H1 (cell line): ENCODE measurements at regions not wholly inside any gene's neighbourhood (a gene's known extent, or its start where the extent isn't known, plus 50 kb on each side); places are given as distances from the start of the nearest gene placed in this dataset.

Experiments
- CTCF ChIA-PET: fragments of 300-600 bp; sonication (Branson Sonifier 250); formaldehyde crosslinking; loops from one replicate; lab custom pipeline; 2021; ENCODE audit not compliant: partially characterized antibody; lab: Charles Lee
- POLR2A ChIA-PET: fragments of 300-600 bp; sonication (Branson Sonifier 250); formaldehyde crosslinking; loops from one replicate; lab custom pipeline; 2021; ENCODE audit warnings: inconsistent platforms; ENCODE audit not compliant: partially characterized antibody; lab: Charles Lee
- DNase-seq, 2 experiments: peaks; one replicate each; pipeline versions ENCODE4 v3.0.0 to v3.0.0-alpha.2; 2010 to 2022; ENCODE audit warnings: low spot score in 2 of 2, low read depth in 1 of 2, mixed read lengths in 1 of 2
- FAIRE-seq: peaks from 2 replicates; lab custom pipeline; 2011; peaks lifted over from hg19 to GRCh38; lab: Jason Lieb, UNC
- H2AFZ ChIP-seq: 2 replicates; pipeline ENCODE4 v1.8.1; 2012; ENCODE audit warnings: low read length, inconsistent platforms
- H2AK5ac ChIP-seq: 2 replicates; pipeline ENCODE4 v1.6.1; 2013; ENCODE audit warnings: low read depth, low read length
- H2BK120ac ChIP-seq: replicated peaks from 2 replicates; pipeline ENCODE3; 2013; ENCODE audit warnings: low read depth, low read length, inconsistent platforms
- H2BK12ac ChIP-seq: 2 replicates; pipeline ENCODE4 v1.6.1; 2013; ENCODE audit warnings: low read depth, low read length
- H2BK15ac ChIP-seq: 2 replicates; pipeline ENCODE4 v1.6.1; 2013; ENCODE audit warnings: low read length
- H2BK20ac ChIP-seq: 2 replicates; pipeline ENCODE4 v1.6.1; 2013; ENCODE audit warnings: low read length
- H2BK5ac ChIP-seq: 2 replicates; pipeline ENCODE4 v1.6.1; 2013; ENCODE audit warnings: low read depth, low read length
- H3K14ac ChIP-seq: 2 replicates; pipeline ENCODE4 v1.6.1; 2013; ENCODE audit warnings: inconsistent platforms; ENCODE audit not compliant: insufficient read length
- H3K18ac ChIP-seq: 2 replicates; pipeline ENCODE4 v1.6.1; 2013; ENCODE audit warnings: low read length; ENCODE audit errors: extremely low read depth
- H3K23ac ChIP-seq: 2 replicates; pipeline ENCODE4 v1.6.1; 2013; ENCODE audit warnings: inconsistent platforms; ENCODE audit not compliant: insufficient read length
- H3K23me2 ChIP-seq: 2 replicates; pipeline ENCODE4 v1.6.1; 2013; ENCODE audit warnings: low read depth, low read length
- H3K27ac ChIP-seq: 2 replicates; pipeline ENCODE4 v1.6.1; 2011; ENCODE audit warnings: low read depth, low read length, inconsistent platforms
- H3K27me3 ChIP-seq, 4 experiments: replicated peaks in 1 of 4; 1 replicate in 1 of 4; 2 replicates in 3 of 4; pipeline versions ENCODE4 v1.6.1 to v1.8.1; 2011 to 2013; ENCODE audit warnings: low read length in 3 of 4, mild to moderate bottlenecking in 3 of 4, inconsistent platforms in 2 of 4, mixed read lengths in 2 of 4, moderate library complexity in 1 of 4; ENCODE audit not compliant: control insufficient read depth in 3 of 4, insufficient read depth in 3 of 4; ENCODE audit errors: extremely low read depth in 1 of 4
- H3K36me3 ChIP-seq, 4 experiments: 2 replicates each; pipeline versions ENCODE4 v1.6.1 to v1.8.1; 2011 to 2013; ENCODE audit warnings: mild to moderate bottlenecking in 4 of 4, low read length in 3 of 4, moderate library complexity in 2 of 4, control low read depth in 1 of 4, inconsistent platforms in 1 of 4; ENCODE audit not compliant: insufficient read depth in 4 of 4, control insufficient read depth in 2 of 4
- H3K4ac ChIP-seq: replicated peaks from 2 replicates; pipeline ENCODE3; 2013; ENCODE audit warnings: low read length, low read depth, mixed read lengths, inconsistent platforms; ENCODE audit not compliant: insufficient read length
- H3K4me1 ChIP-seq, 4 experiments: replicated peaks in 1 of 4; 1 replicate in 1 of 4; 2 replicates in 3 of 4; pipeline versions ENCODE4 v1.6.1 to v1.8.1; 2011 to 2013; ENCODE audit warnings: low read length in 3 of 4, inconsistent platforms in 2 of 4, mixed read lengths in 1 of 4; ENCODE audit not compliant: insufficient read depth in 4 of 4, control insufficient read depth in 3 of 4
- H3K4me2 ChIP-seq, 2 experiments: 2 replicates each; pipeline versions ENCODE4 v1.6.1 to v1.8.1; 2011 to 2013; ENCODE audit warnings: low read depth in 2 of 2, low read length in 2 of 2, control low read depth in 1 of 2, inconsistent platforms in 1 of 2, mild to moderate bottlenecking in 1 of 2; ENCODE audit not compliant: insufficient read depth in 1 of 2
- H3K4me3 ChIP-seq, 4 experiments: fragments of 200-600, 300-600 bp in 1 of 4; sonication (generic), shearing (Covaris generic), sonication (Bioruptor Twin) in 1 of 4; 2 replicates each; pipeline versions ENCODE4 v1.5.1 to v1.8.1; 2011 to 2016; ENCODE audit warnings: low read length in 4 of 4, low read depth in 3 of 4, control low read depth in 2 of 4, inconsistent platforms in 2 of 4, mild to moderate bottlenecking in 2 of 4, mixed read lengths in 1 of 4, moderate library complexity in 1 of 4; ENCODE audit not compliant: insufficient read depth in 2 of 4; ENCODE audit errors: extremely low read depth in 1 of 4
- H3K56ac ChIP-seq: replicated peaks from 2 replicates; pipeline ENCODE3; 2013; ENCODE audit warnings: low read depth, mild to moderate bottlenecking, mixed read lengths, low read length, inconsistent platforms; ENCODE audit not compliant: insufficient read length
- H3K79me1 ChIP-seq: 2 replicates; pipeline ENCODE4 v1.6.1; 2013; ENCODE audit warnings: low read depth, low read length, control low read depth
- H3K79me2 ChIP-seq, 2 experiments: 2 replicates each; pipeline versions ENCODE4 v1.6.1 to v1.8.1; 2012 to 2013; ENCODE audit warnings: low read length in 2 of 2, mild to moderate bottlenecking in 2 of 2, inconsistent platforms in 1 of 2; ENCODE audit not compliant: insufficient read depth in 2 of 2, control insufficient read depth in 1 of 2
- H3K9ac ChIP-seq, 4 experiments: replicated peaks in 1 of 4; 1 replicate in 1 of 4; 2 replicates in 3 of 4; pipeline versions ENCODE4 v1.6.1 to v1.8.1; 2011 to 2013; ENCODE audit warnings: low read depth in 3 of 4, low read length in 3 of 4, control low read depth in 2 of 4, mild to moderate bottlenecking in 2 of 4, moderate library complexity in 2 of 4, inconsistent platforms in 1 of 4; ENCODE audit errors: extremely low read depth in 1 of 4
- H3K9me3 ChIP-seq, 2 experiments: 2 replicates each; pipeline versions ENCODE4 v1.6.1 to v1.8.1; 2012 to 2013; ENCODE audit warnings: mild to moderate bottlenecking in 2 of 2, moderate library complexity in 2 of 2, control low read depth in 1 of 2, inconsistent platforms in 1 of 2, low read depth in 1 of 2, low read length in 1 of 2, mixed read lengths in 1 of 2; ENCODE audit not compliant: insufficient read depth in 2 of 2
- H4K20me1 ChIP-seq, 2 experiments: replicated peaks in 1 of 2; 2 replicates each; pipeline versions ENCODE3 to v1.8.1; 2011 to 2013; ENCODE audit warnings: inconsistent platforms in 2 of 2, low read length in 2 of 2, mild to moderate bottlenecking in 1 of 2; ENCODE audit not compliant: insufficient read depth in 2 of 2, control insufficient read depth in 1 of 2
- H4K5ac ChIP-seq: 2 replicates; pipeline ENCODE4 v1.6.1; 2013; ENCODE audit warnings: low read length, low read depth, mixed read lengths, inconsistent platforms; ENCODE audit not compliant: insufficient read length
- H4K8ac ChIP-seq: 2 replicates; pipeline ENCODE4 v1.8.0; 2013; ENCODE audit warnings: mild to moderate bottlenecking, moderate library complexity, low read length, inconsistent platforms; ENCODE audit not compliant: insufficient read depth; ENCODE audit errors: extremely low read depth
- H4K91ac ChIP-seq: replicated peaks from 2 replicates; pipeline ENCODE3; 2013; ENCODE audit warnings: low read length, mixed read lengths, inconsistent platforms; ENCODE audit not compliant: insufficient read length
- BCL11A ChIP-seq, 2 experiments: IDR thresholded peaks; one replicate each; pipeline ENCODE4 v1.6.1; 2011; ENCODE audit warnings: low read depth in 2 of 2, low read length in 2 of 2, mild to moderate bottlenecking in 2 of 2
- CBX5 ChIP-seq: fragments of 300-800, 300-1000 bp; sonication (generic); IDR thresholded peaks from 2 replicates; pipeline ENCODE4 v1.7.1; 2016; ENCODE audit warnings: antibody characterized with exemption, low read length, low read depth
- MAX ChIP-seq: IDR thresholded peaks from 2 replicates; pipeline ENCODE4 v1.6.1; 2012; ENCODE audit warnings: inconsistent platforms
- POLR2AphosphoS5 ChIP-seq: IDR thresholded peaks from 2 replicates; pipeline ENCODE4 v1.6.1; 2011; ENCODE audit warnings: low read depth, low read length
- SP1 ChIP-seq: IDR thresholded peaks from 2 replicates; pipeline ENCODE4 v1.6.1; 2011; ENCODE audit warnings: low read depth, low read length
- SP4 ChIP-seq: IDR thresholded peaks from 2 replicates; pipeline ENCODE4 v1.6.1; 2012; ENCODE audit warnings: low read length, inconsistent platforms
- ZNF274 ChIP-seq: IDR thresholded peaks from 2 replicates; pipeline ENCODE4 v1.7.0; 2012; ENCODE audit warnings: low read length, borderline replicate concordance; ENCODE audit errors: extremely low read depth
- WGBS, 2 experiments: shearing (Covaris generic) in 1 of 2; methylation state at CpG; one replicate each; pipeline versions ENCODE4 v1.1.6 to v1.1.7; 2013 to 2015; ENCODE audit warnings: low lambda C conversion rate in 2 of 2, mixed read lengths in 2 of 2, inconsistent platforms in 1 of 2, low coverage in 1 of 2, missing lambda C conversion rate in 1 of 2; ENCODE audit not compliant: insufficient replicate concordance in 2 of 2, insufficient coverage in 1 of 2, insufficient read length in 1 of 2; ENCODE audit errors: extremely low coverage in 1 of 2, missing lambda C conversion rate in 1 of 2; 5-methylcytosine and 5-hydroxymethylcytosine counted together

DNA sequence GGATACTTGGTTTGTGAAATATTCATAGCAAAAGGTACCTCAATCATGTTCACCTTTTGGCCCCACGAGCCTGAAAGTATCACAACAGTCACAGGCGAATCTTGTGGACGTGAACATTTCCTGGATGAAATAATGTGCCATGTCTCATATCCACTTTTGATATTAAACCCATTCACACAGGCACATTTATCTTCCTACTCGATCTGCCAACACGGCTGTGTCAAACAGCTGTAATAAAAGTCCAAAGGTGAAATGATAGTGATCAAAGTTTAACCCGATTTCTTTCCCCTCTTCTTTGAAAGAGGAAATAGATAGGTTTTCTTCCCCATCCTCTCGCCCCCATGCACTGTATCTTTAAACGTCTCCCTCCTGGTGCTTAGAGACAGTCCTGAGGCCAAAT is 191.2 kb upstream of the PROX1 start:
- Histone ChIP-seq H3K9ac (no peak overlapping the region), H3K4ac (no peak overlapping the region), H3K27me3 (no peaks in the 10 kb centered on the region), H3K79me1 (no peaks in the 10 kb centered on the region), H3K23ac (no peak overlapping the region), H4K20me1 (no peaks in the 10 kb centered on the region), H3K14ac (no peak overlapping the region), H2BK120ac (no peak overlapping the region), H3K18ac (no peak overlapping the region), H2BK15ac (no peak overlapping the region), H3K9me3 (no peaks in the 10 kb centered on the region), H3K79me2 (no peaks in the 10 kb centered on the region), H2AK5ac (no peak overlapping the region), H2BK12ac (no peak overlapping the region), H3K4me1 (no peaks in the 10 kb centered on the region), H4K91ac (no peak overlapping the region), H2BK20ac (no peak overlapping the region), H4K5ac (no peak overlapping the region), H3K36me3 (no peaks in the 10 kb centered on the region), H3K4me2 (no peak overlapping the region), H2AFZ (no peak overlapping the region), H3K27ac (no peak overlapping the region), H4K8ac (no peak overlapping the region), H3K56ac (no peak overlapping the region), H3K4me3 (no peak overlapping the region), H3K23me2 (no peaks in the 10 kb centered on the region), H2BK5ac (no peak overlapping the region)
- ChIA-PET POLR2A (no interaction called here), CTCF (no interaction called here)
- FAIRE-seq (no peak), DNase-seq (no peak)
- 86% methylated on average over 8 of the region's 8 CpGs; no CpG with 5 or more reads in 1 of the 2 experiments for WGBS, 2 experiments
- TF ChIP-seq CBX5 (no peak), BCL11A (IDR thresholded peaks at IDR 0.05; ENCODE audit: low read depth in 2 of 2, low read length in 2 of 2) (no peak), ZNF274 (no peak), MAX (no peak), SP4 (no peak), POLR2AphosphoS5 (no peak), SP1 (no peak)
